Left renal pelvis (tissue), 4 donors: ENCODE measurements at regions not wholly inside any gene's neighbourhood (a gene's known extent, or its start where the extent isn't known, plus 50 kb on each side); places are given as distances from the start of the nearest gene placed in this dataset.

ENCODE experiments used
- DNase-seq, 4 donors: peaks; one replicate each; pipeline ENCODE4 v3.0.0-alpha.2; 2013; ENCODE audit warnings: low read depth in 4 of 4, low spot score in 3 of 4

DNA sequence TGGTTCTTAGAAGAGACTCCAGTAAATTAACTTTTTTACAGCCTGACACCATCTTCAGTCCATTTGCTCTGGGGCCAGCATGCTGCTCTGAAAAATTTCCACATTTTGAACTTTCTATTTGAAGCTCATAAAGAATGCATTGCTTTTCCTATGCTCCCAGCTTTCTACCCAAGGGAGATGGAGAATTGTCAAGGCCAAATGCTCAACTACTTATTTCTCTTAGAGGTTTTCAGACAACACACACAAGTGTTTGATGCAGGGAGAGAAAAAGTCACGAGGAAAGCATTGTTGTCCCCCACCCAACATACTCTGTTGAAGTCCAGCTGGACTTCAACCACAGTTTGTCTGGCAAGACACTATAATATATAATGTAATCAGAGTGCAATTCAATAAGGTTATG is 100.3 kb upstream of the CADPS start:
- no peak for DNase-seq

DNA sequence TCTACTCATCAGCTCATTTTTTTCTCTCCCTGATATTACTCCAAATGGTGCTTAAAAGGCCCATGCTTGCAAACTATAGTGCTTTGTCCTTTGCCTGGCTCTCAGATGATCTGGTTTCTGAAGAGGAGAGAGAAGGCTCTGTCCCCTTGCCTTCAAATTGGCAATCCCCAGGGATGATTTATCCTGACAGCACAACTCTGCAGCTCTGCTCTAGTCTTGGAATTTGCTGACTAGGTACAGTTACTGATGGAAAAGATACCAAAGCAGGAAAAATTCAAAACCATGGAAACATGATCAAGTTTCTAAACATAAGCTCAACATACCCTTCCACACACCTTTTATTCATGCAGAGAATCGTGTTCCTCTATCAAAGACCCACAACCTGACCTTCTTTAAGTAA is 106.7 kb upstream of the CADPS start:
- DNase-seq = no peak

GRCh38 chr3:62982795-62983455 is 107.7 kb upstream of the CADPS start:
- no peak for DNase-seq

GRCh38 chr3:62986061-62986460 is 110.8 kb upstream of the CADPS start:
- no peak for DNase-seq

DNA sequence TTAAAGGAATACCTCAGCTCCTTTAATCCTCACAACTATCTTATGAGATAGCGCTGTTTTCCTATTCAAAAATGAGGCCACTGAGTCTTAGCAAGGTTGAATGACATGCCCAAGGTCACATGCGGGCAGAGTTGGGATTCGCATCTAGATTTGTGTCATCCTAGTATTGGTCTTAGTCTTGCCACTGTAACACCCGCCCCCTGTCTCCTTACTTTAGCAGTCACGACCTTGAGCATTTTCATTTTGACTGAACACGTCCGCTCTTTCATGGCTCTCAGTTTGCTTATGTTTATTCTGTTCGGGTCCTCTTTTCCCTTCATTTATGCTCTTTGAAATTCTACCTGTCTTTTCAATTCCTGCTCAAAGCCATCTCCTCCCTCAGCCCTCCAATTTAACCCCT is 112.5 kb upstream of the CADPS start:
- no peak for DNase-seq

DNA sequence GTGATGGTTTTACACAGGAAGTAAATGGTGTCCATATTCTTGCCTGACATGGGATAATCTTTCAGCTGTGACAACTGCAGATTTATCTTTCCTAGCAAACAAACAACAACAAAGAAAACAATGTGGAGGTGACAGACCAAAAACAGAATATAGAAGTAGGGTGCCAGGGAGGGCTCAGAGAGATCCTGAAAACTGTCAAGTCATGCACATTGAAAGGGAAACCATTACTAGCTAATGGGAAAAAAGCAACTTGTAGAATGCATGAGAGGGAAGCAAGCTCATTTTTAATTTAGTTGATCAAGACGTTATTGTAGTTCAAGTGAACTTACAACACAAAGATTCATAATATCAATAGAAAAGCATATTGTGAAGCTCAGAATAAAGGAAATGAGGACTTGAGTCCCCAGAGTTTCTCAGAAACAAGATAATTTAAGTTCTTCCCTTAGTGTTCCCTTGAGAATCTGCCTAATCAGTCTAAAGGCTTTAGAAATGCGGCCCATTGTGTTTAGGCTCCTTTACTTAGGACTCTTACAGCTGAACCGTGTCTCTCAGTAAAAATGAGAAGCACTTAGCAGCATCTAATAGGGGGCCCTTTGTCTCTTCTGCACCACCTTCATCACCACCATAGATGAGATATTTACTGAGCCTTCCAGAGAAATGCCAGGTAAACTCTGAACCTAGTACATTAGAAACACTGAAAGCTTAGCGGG is 115.6 kb upstream of the CADPS start:
- DNase-seq = no peak

DNA sequence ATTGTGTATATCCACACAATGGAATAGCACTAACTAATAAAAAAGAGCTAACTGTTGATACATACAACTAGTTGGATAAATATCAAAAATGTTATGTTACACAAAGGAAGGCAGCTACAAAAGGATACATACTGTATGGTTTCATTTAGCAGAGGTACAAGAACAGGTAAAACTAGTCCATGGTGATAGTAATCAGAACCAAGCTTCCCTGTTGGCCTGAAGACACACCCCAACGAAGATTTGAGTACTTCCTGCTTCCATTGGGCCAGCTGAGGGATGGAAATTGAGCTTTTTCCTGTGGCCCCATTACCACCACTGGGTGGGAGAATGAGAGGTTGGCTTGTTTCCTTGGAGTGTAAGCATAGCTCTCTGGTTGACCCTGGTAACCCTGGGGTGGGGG is 117.3 kb upstream of the CADPS start:
- DNase-seq = no peak

GRCh38 chr3:62995119-62995518 is 119.9 kb upstream of the CADPS start:
- DNase-seq = no peak

- no peak for DNase-seq
These were observed 120.3 kb upstream of the CADPS start for GRCh38 chr3:62995530-62995929.

- DNase-seq = no peak
These were observed 122.2 kb upstream of the CADPS start for GRCh38 chr3:62997369-62997768.

DNA sequence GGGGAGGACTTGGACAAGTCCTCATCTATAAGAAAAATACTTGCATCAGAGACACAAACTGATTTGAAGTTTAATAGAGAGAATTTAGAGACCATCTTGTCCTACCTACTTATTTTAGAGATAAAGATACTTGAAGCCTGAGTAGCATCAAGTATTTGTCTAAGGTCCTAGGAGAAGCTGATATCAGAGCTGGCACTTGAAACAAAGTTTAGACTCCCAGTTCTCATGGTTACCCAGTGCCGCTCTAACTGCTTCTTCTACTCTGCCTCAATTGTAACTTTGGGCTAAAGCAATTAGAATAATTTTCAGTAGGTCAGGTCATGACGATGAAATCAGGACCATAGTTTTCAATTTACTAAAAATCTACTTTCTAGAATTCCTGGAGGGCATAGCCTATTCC is 123.9 kb upstream of the CADPS start:
- no peak for DNase-seq

- DNase-seq = no peak
These were observed 124.6 kb upstream of the CADPS start for GRCh38 chr3:62999791-63000190.

DNA sequence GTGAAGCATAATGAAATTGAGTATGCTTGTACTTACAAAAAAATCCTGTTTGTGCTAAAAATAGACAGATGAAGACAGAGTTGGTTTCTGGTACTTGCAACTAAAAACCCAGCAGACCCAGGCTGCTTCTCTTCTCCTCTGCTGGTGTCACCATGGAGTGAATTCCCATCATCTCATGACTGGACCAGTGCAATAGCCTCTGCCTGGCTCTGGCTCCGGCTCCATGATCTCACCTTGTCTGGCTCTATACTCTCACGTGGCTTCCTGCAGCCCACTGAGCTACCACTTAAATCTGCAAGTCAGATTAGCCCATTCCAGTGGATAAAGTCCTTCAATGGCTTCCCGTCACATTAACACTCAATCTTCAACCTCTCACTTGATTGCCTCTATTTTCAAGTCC is 129.2 kb upstream of the CADPS start:
- no peak for DNase-seq

DNA sequence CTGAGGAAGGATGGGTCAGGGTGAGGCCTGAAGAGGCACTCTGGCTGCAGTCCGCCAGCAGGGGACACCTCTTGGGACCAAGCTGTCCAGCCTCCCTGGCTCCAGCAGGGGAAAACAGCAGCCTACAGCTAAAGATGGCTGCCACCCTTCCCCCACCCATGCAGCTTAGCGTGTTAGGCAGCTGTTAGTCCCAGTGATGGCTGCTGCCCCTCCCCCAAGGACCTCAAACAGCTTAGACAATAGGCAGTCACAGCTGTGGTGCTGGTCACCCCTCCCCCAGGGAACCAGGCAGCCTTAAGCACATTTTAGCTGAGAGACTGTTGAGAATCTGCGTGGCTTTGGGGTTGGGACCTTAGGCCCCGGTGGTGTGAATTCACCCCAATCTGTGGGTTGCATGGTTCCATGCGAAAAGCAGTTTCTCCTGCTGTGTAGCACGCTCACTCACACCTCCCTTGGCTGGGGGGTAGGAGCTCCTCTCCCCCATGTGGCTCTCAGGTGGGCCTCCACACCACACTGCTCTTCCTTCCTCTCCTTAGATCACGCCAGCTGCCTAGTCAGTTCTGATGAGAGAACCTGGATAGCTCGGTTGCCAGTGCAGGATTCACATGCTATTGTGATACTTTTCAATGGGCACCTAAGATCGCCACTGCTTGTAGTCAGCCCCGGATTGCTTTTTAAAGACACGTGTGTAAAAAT is 140.5 kb upstream of the CADPS start:
- DNase-seq = no peak

DNA sequence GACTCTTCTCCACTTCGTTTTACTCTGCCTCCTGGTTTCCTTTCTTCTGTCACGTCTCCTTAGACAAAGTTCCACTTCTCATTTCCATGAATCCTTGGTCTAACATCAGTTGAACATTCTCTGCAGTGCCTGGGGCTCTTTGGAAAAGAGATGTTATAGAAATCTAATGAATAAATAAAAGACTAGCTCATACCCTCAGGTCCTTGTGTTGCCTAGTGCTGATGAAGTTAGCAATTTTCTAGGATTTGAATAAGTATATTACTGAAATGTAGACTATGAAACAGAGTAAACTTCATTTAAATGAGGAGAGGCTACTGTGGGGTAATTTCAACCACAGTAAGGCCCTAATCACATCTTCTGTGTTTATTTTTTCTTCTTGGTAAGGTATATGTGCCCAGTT is 146.9 kb upstream of the CADPS start:
- DNase-seq = no peak

- DNase-seq = no peak
These were observed 151.5 kb upstream of the CADPS start for GRCh38 chr3:63026722-63027121.

GRCh38 chr3:63029326-63029725 is 154.1 kb upstream of the CADPS start:
- no peak for DNase-seq

DNA sequence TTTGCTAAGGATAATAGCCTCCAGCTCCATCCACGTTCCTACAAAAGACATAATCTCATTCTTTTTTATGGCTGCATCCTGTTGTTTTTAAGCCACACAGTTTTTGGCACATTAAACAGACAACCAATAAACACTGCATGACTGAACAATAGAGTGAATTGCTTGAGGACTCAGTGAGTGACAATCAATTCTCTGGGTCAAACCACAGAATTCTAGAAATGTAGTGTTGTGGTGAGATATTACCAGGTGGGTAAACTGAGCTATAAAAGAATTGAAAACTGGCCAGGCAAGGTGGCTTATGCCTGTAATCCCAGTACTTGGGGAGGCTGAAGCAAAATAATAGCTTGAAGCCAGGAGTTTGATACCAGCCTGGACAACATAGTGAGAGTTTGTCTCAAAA is 154.7 kb upstream of the CADPS start:
- DNase-seq = no peak

- DNase-seq = no peak
These were observed 155.4 kb upstream of the CADPS start for GRCh38 chr3:63030666-63031065.

DNA sequence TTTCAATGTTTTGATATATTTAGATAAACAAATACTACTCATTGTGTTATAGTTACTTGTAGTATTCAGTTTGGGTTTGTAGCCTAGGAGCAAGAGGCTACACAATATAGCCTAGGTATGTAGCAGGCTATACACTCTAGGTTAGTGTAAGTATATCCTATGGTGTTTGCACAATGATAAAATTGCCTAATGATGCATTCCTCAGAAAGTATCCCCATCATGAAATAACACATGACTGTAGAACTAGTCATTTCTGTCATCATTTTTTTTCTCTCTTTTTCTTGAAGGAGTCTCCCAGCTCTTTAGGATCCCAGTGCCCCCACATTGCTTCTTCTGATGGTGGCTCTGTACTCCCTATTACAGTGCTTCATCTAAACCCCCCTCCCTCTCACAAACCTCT is 157.7 kb upstream of the CADPS start:
- DNase-seq = no peak

DNA sequence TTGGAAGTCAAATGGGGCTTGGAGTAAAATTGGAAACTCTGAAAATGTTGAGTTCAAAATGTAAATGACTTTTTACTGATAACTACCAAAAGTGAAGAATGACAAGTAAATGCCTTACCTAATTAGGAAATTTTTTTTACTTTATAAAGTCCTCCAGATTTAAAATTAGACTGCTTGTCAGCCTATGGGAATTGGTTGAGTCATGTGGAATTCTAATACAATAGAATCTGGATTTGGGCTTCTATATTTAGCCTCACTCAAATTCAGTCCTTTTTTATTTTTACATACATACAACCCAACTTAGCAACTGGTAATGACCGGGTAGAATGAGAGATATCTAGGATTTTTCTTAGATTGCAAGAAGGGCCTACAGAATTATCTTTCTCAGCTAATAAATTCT is 158.9 kb upstream of the CADPS start:
- no peak for DNase-seq

DNA sequence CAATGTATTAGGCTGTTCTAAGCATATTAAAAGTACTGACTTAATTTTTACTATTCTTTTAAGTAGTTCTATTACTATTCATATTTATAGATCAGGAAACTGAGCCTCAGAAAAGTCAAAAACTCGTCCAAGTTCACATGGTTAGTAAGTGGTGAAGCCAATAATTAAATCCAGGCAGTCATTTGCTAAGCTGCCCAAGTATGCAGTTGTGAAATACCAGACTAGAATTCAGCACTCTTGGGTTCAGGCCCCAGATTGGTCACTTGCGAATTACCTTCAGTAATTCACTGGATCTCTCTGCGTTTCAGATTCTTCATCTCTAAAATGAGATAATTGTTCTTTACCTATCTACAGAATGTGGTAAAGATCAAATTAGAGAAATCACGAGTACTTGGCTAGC is 161.9 kb upstream of the CADPS start:
- no peak for DNase-seq
